ENCODE measurements at regions not wholly inside any gene's neighbourhood (a gene's known extent, or its start where the extent isn't known, plus 50 kb on each side); places are given as distances from the start of the nearest gene placed in this dataset.

DNA sequence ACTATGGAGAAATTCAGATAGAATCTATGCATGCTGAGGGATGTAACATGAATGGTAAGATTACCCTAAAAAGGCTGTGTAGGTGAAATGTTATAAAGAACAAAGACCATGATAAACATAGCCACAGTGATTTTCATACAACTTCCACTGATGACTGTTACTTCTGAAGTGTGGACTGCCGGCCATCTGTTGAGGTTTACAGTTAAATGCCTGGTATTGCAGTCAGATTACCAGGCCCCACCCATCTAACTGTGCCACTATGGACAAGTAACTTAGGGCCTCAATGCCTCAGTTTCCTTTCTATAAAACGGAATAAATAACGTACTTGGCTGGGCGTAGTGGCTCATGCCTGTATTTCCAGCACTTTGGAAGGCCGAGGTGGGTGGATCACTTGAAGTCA, 395.6 kb downstream of the KLF12 start:
- TF ChIP-seq, protein P1, sequence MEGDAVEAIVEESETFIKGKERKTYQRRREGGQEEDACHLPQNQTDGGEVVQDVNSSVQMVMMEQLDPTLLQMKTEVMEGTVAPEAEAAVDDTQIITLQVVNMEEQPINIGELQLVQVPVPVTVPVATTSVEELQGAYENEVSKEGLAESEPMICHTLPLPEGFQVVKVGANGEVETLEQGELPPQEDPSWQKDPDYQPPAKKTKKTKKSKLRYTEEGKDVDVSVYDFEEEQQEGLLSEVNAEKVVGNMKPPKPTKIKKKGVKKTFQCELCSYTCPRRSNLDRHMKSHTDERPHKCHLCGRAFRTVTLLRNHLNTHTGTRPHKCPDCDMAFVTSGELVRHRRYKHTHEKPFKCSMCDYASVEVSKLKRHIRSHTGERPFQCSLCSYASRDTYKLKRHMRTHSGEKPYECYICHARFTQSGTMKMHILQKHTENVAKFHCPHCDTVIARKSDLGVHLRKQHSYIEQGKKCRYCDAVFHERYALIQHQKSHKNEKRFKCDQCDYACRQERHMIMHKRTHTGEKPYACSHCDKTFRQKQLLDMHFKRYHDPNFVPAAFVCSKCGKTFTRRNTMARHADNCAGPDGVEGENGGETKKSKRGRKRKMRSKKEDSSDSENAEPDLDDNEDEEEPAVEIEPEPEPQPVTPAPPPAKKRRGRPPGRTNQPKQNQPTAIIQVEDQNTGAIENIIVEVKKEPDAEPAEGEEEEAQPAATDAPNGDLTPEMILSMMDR (conservative IDR thresholded peaks at IDR 0.05; ENCODE audit: low read depth, low read length) = no peak
- TF ChIP-seq POLR2A (IDR thresholded peaks at IDR 0.05; ENCODE audit: low read depth, low read length) = no peak
